Activated naive CD8-positive, alpha-beta T cell treated with anti-CD3 and anti-CD28 coated beads, Interleukin-2, amount 10 ng/mL, durations not matched to agents 7 days and 5 days (primary cell): ENCODE measurements at regions not wholly inside any gene's neighbourhood (a gene's known extent, or its start where the extent isn't known, plus 50 kb on each side); places are given as distances from the start of the nearest gene placed in this dataset. TPM values are rescaled to one million over a fixed set of nuclear protein-coding genes. Genes with fewer than 3 reads are reported as not detected.
"Not testable (repeated sequence)": the region's sequence is repeated elsewhere in the genome, so short reads cannot be mapped to it uniquely, and the experiment has no call there.

Experiments
- ATAC-seq: fragments of 150-1000 bp; cut with Tn5 transposase; one replicate; pipeline ENCODE4 v1.10.0; 2021; ENCODE audit warnings: low read depth, moderate library complexity
- POLR2A ChIA-PET: fragments of 350-600 bp; sonication (Branson Sonifier 250); formaldehyde crosslinking; loops from one replicate; lab custom pipeline; 2021; ENCODE audit warnings: antibody characterized with exemption; lab: Charles Lee
- DNase-seq: peaks from one replicate; pipeline ENCODE4 v3.0.0; 2021
- H3K27ac Mint-ChIP-seq: one replicate; pipeline ENCODE4 v1.8.0; 2022; ENCODE audit warnings: mild to moderate bottlenecking, mixed read lengths
- H3K27me3 Mint-ChIP-seq: one replicate; pipeline ENCODE4 v1.8.0; 2022; ENCODE audit warnings: mild to moderate bottlenecking, moderate library complexity, mixed read lengths
- H3K36me3 Mint-ChIP-seq: one replicate; pipeline ENCODE4 v1.8.0; 2021; ENCODE audit warnings: mild to moderate bottlenecking, mixed read lengths
- H3K4me1 Mint-ChIP-seq: one replicate; pipeline ENCODE4 v1.8.0; 2021; ENCODE audit warnings: mixed read lengths
- H3K4me3 Mint-ChIP-seq: one replicate; pipeline ENCODE4 v1.8.0; 2022; ENCODE audit warnings: mild to moderate bottlenecking, moderate library complexity, mixed read lengths
- H3K9me3 Mint-ChIP-seq: one replicate; pipeline ENCODE4 v1.8.0; 2021; ENCODE audit warnings: mixed read lengths
- microRNA-seq: library from miRNA; unstranded; fragments of <30 nt; microRNA quantifications from one replicate; pipeline ENCODE4 v1.2.0, GENCODE V29; 2022

- H3K27ac Mint-ChIP-seq: no peak overlapping the region
- H3K36me3 Mint-ChIP-seq: no peaks in the 10 kb centered on the region
- peaks cover 7% of the 10 kb centered on the region for H3K9me3 Mint-ChIP-seq
- no peak for ATAC-seq
- no peak overlapping the region for H3K4me3 Mint-ChIP-seq
- POLR2A ChIA-PET: no interaction called here
- H3K27me3 Mint-ChIP-seq: no peaks in the 10 kb centered on the region
- no peak for DNase-seq
- no peaks in the 10 kb centered on the region for H3K4me1 Mint-ChIP-seq
Observed at GRCh38 chr6:119426619-119427018, 77.1 kb upstream of the MAN1A1 start.

GRCh38 chr6:119423996-119424395, 74.4 kb upstream of the MAN1A1 start:
- no peak for DNase-seq
- POLR2A ChIA-PET: no interaction called here
- Mint-ChIP-seq H3K4me1 (no peaks in the 10 kb centered on the region), H3K9me3 (peaks cover 22% of the 10 kb centered on the region), H3K36me3 (no peaks in the 10 kb centered on the region), H3K27ac (no peak overlapping the region), H3K4me3 (no peak overlapping the region), H3K27me3 (no peaks in the 10 kb centered on the region)
- ATAC-seq: no peak

- H3K27ac Mint-ChIP-seq, H3K36me3 Mint-ChIP-seq, H3K27me3 Mint-ChIP-seq, POLR2A ChIA-PET, H3K4me1 Mint-ChIP-seq, DNase-seq, H3K4me3 Mint-ChIP-seq, ATAC-seq: not testable (repeated sequence)
- peaks cover 19% of the 10 kb centered on the region for H3K9me3 Mint-ChIP-seq
Observed at GRCh38 chr6:119418084-119418483, 68.5 kb upstream of the MAN1A1 start.

- Mint-ChIP-seq H3K4me3 (no peak overlapping the region), H3K4me1 (no peaks in the 10 kb centered on the region), H3K27me3 (peaks cover 6% of the 10 kb centered on the region), H3K36me3 (no peaks in the 10 kb centered on the region), H3K27ac (no peak overlapping the region), H3K9me3 (peaks cover 7% of the 10 kb centered on the region)
- DNase-seq (no peak), ATAC-seq (no peak)
- POLR2A ChIA-PET: no interaction called here
Observed at GRCh38 chr6:119407156-119407555, 57.6 kb upstream of the MAN1A1 start.

- H3K36me3 Mint-ChIP-seq, H3K27me3 Mint-ChIP-seq, H3K4me3 Mint-ChIP-seq, H3K9me3 Mint-ChIP-seq, H3K27ac Mint-ChIP-seq, DNase-seq, H3K4me1 Mint-ChIP-seq, POLR2A ChIA-PET, ATAC-seq: not testable (repeated sequence)
Observed at GRCh38 chr6:119405114-119405513, 55.6 kb upstream of the MAN1A1 start.

Small RNA genes lying in the stretch of these regions (microRNA-seq; reads per million reads assigned to microRNA genes)
- not detected for gene MIR3144
